HG03520 (cell line): ENCODE measurements at regions not wholly inside any gene's neighbourhood (a gene's known extent, or its start where the extent isn't known, plus 50 kb on each side); places are given as distances from the start of the nearest gene placed in this dataset.
"Not testable (repeated sequence)": the region's sequence is repeated elsewhere in the genome, so short reads cannot be mapped to it uniquely, and the experiment has no call there.

Experiments
- ATAC-seq: cut with Tn5 transposase; IDR thresholded peaks from one replicate; pipeline ENCODE4 v1.9.1; 2021; ENCODE audit warnings: mild to moderate bottlenecking, moderate library complexity; ENCODE audit not compliant: unreplicated experiment

GRCh38 chr3:6351752-6352151 lies 509.2 kb upstream of the GRM7 start:
- no peak for ATAC-seq

GRCh38 chr3:6354653-6355052 lies 506.3 kb upstream of the GRM7 start:
- ATAC-seq = no peak

GRCh38 chr3:6362406-6362805 lies 498.5 kb upstream of the GRM7 start:
- no peak for ATAC-seq

GRCh38 chr3:6367171-6367570 lies 493.7 kb upstream of the GRM7 start:
- no peak for ATAC-seq

GRCh38 chr3:6392123-6392522 lies 468.8 kb upstream of the GRM7 start:
- no peak for ATAC-seq

- no peak for ATAC-seq
Observed at GRCh38 chr3:6394944-6395343, 466.0 kb upstream of the GRM7 start.

GRCh38 chr3:6396631-6397030 lies 464.3 kb upstream of the GRM7 start:
- no peak for ATAC-seq

- not testable (repeated sequence) for ATAC-seq
Observed at GRCh38 chr3:6402666-6403065, 458.2 kb upstream of the GRM7 start.

- ATAC-seq = not testable (repeated sequence)
Observed at GRCh38 chr3:6406923-6407322, 454.0 kb upstream of the GRM7 start.

- ATAC-seq = no peak
Observed at GRCh38 chr3:6416049-6416661, 444.8 kb upstream of the GRM7 start.

GRCh38 chr3:6417174-6417573 lies 443.7 kb upstream of the GRM7 start:
- ATAC-seq = no peak

- ATAC-seq = no peak
Observed at GRCh38 chr3:6418485-6418884, 442.4 kb upstream of the GRM7 start.

- ATAC-seq = no peak
Observed at GRCh38 chr3:6421666-6422445, 439.1 kb upstream of the GRM7 start.

GRCh38 chr3:6425289-6425820 lies 435.6 kb upstream of the GRM7 start:
- no peak for ATAC-seq

GRCh38 chr3:6428276-6428675 lies 432.6 kb upstream of the GRM7 start:
- ATAC-seq = not testable (repeated sequence)

- no peak for ATAC-seq
Observed at GRCh38 chr3:6435951-6436350, 425.0 kb upstream of the GRM7 start.

- ATAC-seq = no peak
Observed at GRCh38 chr3:6437631-6438030, 423.3 kb upstream of the GRM7 start.

- no peak for ATAC-seq
Observed at GRCh38 chr3:6438031-6438430, 422.9 kb upstream of the GRM7 start.

- no peak for ATAC-seq
Observed at GRCh38 chr3:6439226-6439625, 421.7 kb upstream of the GRM7 start.

GRCh38 chr3:6439824-6440223 lies 421.1 kb upstream of the GRM7 start:
- ATAC-seq = no peak

GRCh38 chr3:6444888-6445658 lies 415.8 kb upstream of the GRM7 start:
- ATAC-seq = no peak
